Spleen (tissue), 7 donors: ENCODE measurements at regions not wholly inside any gene's neighbourhood (a gene's known extent, or its start where the extent isn't known, plus 50 kb on each side); places are given as distances from the start of the nearest gene placed in this dataset.

ENCODE experiments used
- CTCF ChIP-seq, 11 experiments: fragments of 200-600 bp in 7 of 11; fragments of 450-650 bp in 4 of 11; sonication (generic) in 4 of 11; IDR thresholded peaks in 8 of 11; conservative IDR thresholded peaks in 3 of 11; 1 replicate in 7 of 11; 2 replicates in 4 of 11; pipeline versions ENCODE4 v1.4.0 to v1.8.0; 2016 to 2021; ENCODE audit warnings: antibody characterized with exemption in 11 of 11, inconsistent platforms in 4 of 11, mild to moderate bottlenecking in 1 of 11
- POLR2AphosphoS5 ChIP-seq, 3 donors: sonication (generic); formaldehyde crosslinking; IDR thresholded peaks; one replicate each; pipeline ENCODE4 v1.5.1; 2017; ENCODE audit warnings: antibody characterized with exemption in 3 of 3
- donor health status: DM: no; HTN: no; CAD: no; lungs with moderate emphysema.
- donor health status: DM: no; HTN: no; CAD: no.
- donor health status: DM: no; HTN: no; CAD: no.

- no peak for TF ChIP-seq CTCF (IDR thresholded peaks at IDR 0.05 in 8 of 11, conservative IDR thresholded peaks at IDR 0.05 in 3 of 11)
- TF ChIP-seq POLR2AphosphoS5 (IDR thresholded peaks at IDR 0.05): no peak
These were observed 188.8 kb upstream of the SVIL start for GRCh38 chr10:29823553-29824080.
